ENCODE measurements at regions not wholly inside any gene's neighbourhood (a gene's known extent, or its start where the extent isn't known, plus 50 kb on each side); places are given as distances from the start of the nearest gene placed in this dataset.

GRCh38 chr3:87161851-87162250 lies 65.3 kb upstream of the CHMP2B start:
- H3K4me3 ChIP-seq (ENCODE audit: severe bottlenecking) = no peak overlapping the region
- DNase-seq (ENCODE audit: low spot score) (no peak), ATAC-seq (ENCODE audit: low read depth) (no peak)
- H3K9me3 ChIP-seq (ENCODE audit: severe bottlenecking) = no peaks in the 10 kb centered on the region
- TF ChIP-seq CTCF (IDR thresholded peaks at IDR 0.05; ENCODE audit: poor library complexity, severe bottlenecking) = no peak
- H3K36me3 ChIP-seq (ENCODE audit: low read depth) = no peaks in the 10 kb centered on the region
- no peaks in the 10 kb centered on the region for H3K4me1 ChIP-seq (ENCODE audit: insufficient read depth, poor library complexity, severe bottlenecking)
- H3K27me3 ChIP-seq (ENCODE audit: insufficient read depth, poor library complexity, severe bottlenecking) = no peaks in the 10 kb centered on the region
- H3K27ac ChIP-seq (ENCODE audit: poor library complexity, severe bottlenecking) = no peak overlapping the region

GRCh38 chr3:87161417-87161816 lies 65.7 kb upstream of the CHMP2B start:
- Histone ChIP-seq H3K4me3 (ENCODE audit: severe bottlenecking) (no peak overlapping the region), H3K27me3 (ENCODE audit: insufficient read depth, poor library complexity, severe bottlenecking) (no peaks in the 10 kb centered on the region), H3K27ac (ENCODE audit: poor library complexity, severe bottlenecking) (no peak overlapping the region), H3K36me3 (ENCODE audit: low read depth) (no peaks in the 10 kb centered on the region), H3K9me3 (ENCODE audit: severe bottlenecking) (no peaks in the 10 kb centered on the region), H3K4me1 (ENCODE audit: insufficient read depth, poor library complexity, severe bottlenecking) (no peaks in the 10 kb centered on the region)
- TF ChIP-seq CTCF (IDR thresholded peaks at IDR 0.05; ENCODE audit: poor library complexity, severe bottlenecking) = no peak
- ATAC-seq (ENCODE audit: low read depth) (no peak), DNase-seq (ENCODE audit: low spot score) (no peak)

- no peak for ATAC-seq (ENCODE audit: low read depth)
- Histone ChIP-seq H3K4me1 (ENCODE audit: insufficient read depth, poor library complexity, severe bottlenecking) (no peaks in the 10 kb centered on the region), H3K27me3 (ENCODE audit: insufficient read depth, poor library complexity, severe bottlenecking) (no peaks in the 10 kb centered on the region), H3K9me3 (ENCODE audit: severe bottlenecking) (no peaks in the 10 kb centered on the region), H3K36me3 (ENCODE audit: low read depth) (no peaks in the 10 kb centered on the region), H3K4me3 (ENCODE audit: severe bottlenecking) (no peak overlapping the region), H3K27ac (ENCODE audit: poor library complexity, severe bottlenecking) (no peak overlapping the region)
- no peak for TF ChIP-seq CTCF (IDR thresholded peaks at IDR 0.05; ENCODE audit: poor library complexity, severe bottlenecking)
- DNase-seq (ENCODE audit: low spot score) = no peak
These were observed 66.1 kb upstream of the CHMP2B start for GRCh38 chr3:87161013-87161412.

GRCh38 chr3:87158823-87159222 lies 68.3 kb upstream of the CHMP2B start:
- H3K27me3 ChIP-seq (ENCODE audit: insufficient read depth, poor library complexity, severe bottlenecking) = no peaks in the 10 kb centered on the region
- no peak for ATAC-seq (ENCODE audit: low read depth)

GRCh38 chr3:87148020-87148419 lies 79.1 kb upstream of the CHMP2B start:
- Histone ChIP-seq H3K4me3 (ENCODE audit: severe bottlenecking) (no peak overlapping the region), H3K27me3 (ENCODE audit: insufficient read depth, poor library complexity, severe bottlenecking) (no peaks in the 10 kb centered on the region), H3K36me3 (ENCODE audit: low read depth) (no peaks in the 10 kb centered on the region), H3K4me1 (ENCODE audit: insufficient read depth, poor library complexity, severe bottlenecking) (no peaks in the 10 kb centered on the region), H3K9me3 (ENCODE audit: severe bottlenecking) (no peaks in the 10 kb centered on the region), H3K27ac (ENCODE audit: poor library complexity, severe bottlenecking) (no peak overlapping the region)
- ATAC-seq (ENCODE audit: low read depth) (no peak), DNase-seq (ENCODE audit: low spot score) (no peak)
- no peak for TF ChIP-seq CTCF (IDR thresholded peaks at IDR 0.05; ENCODE audit: poor library complexity, severe bottlenecking)

More at GRCh38 chr3:87158823-87159222, 68.3 kb upstream of the CHMP2B start:
- Histone ChIP-seq H3K36me3 (ENCODE audit: low read depth) (no peaks in the 10 kb centered on the region), H3K9me3 (ENCODE audit: severe bottlenecking) (no peaks in the 10 kb centered on the region), H3K27ac (ENCODE audit: poor library complexity, severe bottlenecking) (no peak overlapping the region), H3K4me3 (ENCODE audit: severe bottlenecking) (no peak overlapping the region), H3K4me1 (ENCODE audit: insufficient read depth, poor library complexity, severe bottlenecking) (no peaks in the 10 kb centered on the region)
- no peak for DNase-seq (ENCODE audit: low spot score)
- no peak for TF ChIP-seq CTCF (IDR thresholded peaks at IDR 0.05; ENCODE audit: poor library complexity, severe bottlenecking)

Data from RWPE2 (cell line).